Keratinocyte (primary cell): ENCODE measurements at regions not wholly inside any gene's neighbourhood (a gene's known extent, or its start where the extent isn't known, plus 50 kb on each side); places are given as distances from the start of the nearest gene placed in this dataset.

Experiments used
- DNase-seq: peaks from one replicate; pipeline ENCODE4 v3.0.0-alpha.2; 2011; ENCODE audit warnings: low read depth, missing footprints, low spot score
- FAIRE-seq: peaks from 2 replicates; lab custom pipeline; 2011; peaks lifted over from hg19 to GRCh38; lab: Jason Lieb, UNC
- H2AFZ ChIP-seq: 2 replicates; pipeline ENCODE4 v1.6.0; 2012; ENCODE audit warnings: low read length, control low read depth, inconsistent platforms; ENCODE audit not compliant: control insufficient read depth
- H3K27ac ChIP-seq: 2 replicates; pipeline ENCODE4 v1.5.1; 2011; ENCODE audit warnings: low read length; ENCODE audit not compliant: control insufficient read depth, insufficient read depth
- H3K27me3 ChIP-seq: 3 replicates; pipeline ENCODE4 v1.6.0; 2011; ENCODE audit warnings: low read length; ENCODE audit not compliant: control insufficient read depth, insufficient read depth; ENCODE audit errors: extremely low read depth
- H3K36me3 ChIP-seq, 2 experiments: 2 replicates in 1 of 2; 3 replicates in 1 of 2; pipeline ENCODE4 v1.5.1; 2011; ENCODE audit warnings: low read length in 2 of 2, mild to moderate bottlenecking in 1 of 2; ENCODE audit not compliant: control insufficient read depth in 2 of 2, insufficient read depth in 2 of 2; ENCODE audit errors: extremely low read depth in 1 of 2
- H3K4me1 ChIP-seq: 3 replicates; pipeline ENCODE4 v1.5.1; 2011; ENCODE audit warnings: low read length; ENCODE audit not compliant: control insufficient read depth, insufficient read depth; ENCODE audit errors: extremely low read depth
- H3K4me2 ChIP-seq: 3 replicates; pipeline ENCODE4 v1.6.0; 2011; ENCODE audit warnings: low read depth, low read length; ENCODE audit not compliant: control insufficient read depth, insufficient read depth; ENCODE audit errors: extremely low read depth
- H3K4me3 ChIP-seq, 3 experiments: fragments of 200-600 bp in 1 of 3; sonication (generic) in 1 of 3; 2 replicates in 2 of 3; 3 replicates in 1 of 3; pipeline ENCODE4 v1.5.1; 2011 to 2016; ENCODE audit warnings: low read length in 3 of 3, mild to moderate bottlenecking in 3 of 3, control low read depth in 2 of 3, inconsistent platforms in 1 of 3, low read depth in 1 of 3, mixed read lengths in 1 of 3, mixed run types in 1 of 3, moderate library complexity in 1 of 3; ENCODE audit not compliant: control insufficient read depth in 2 of 3, insufficient read depth in 2 of 3; ENCODE audit errors: extremely low read depth in 1 of 3
- H3K79me2 ChIP-seq: 2 replicates; pipeline ENCODE4 v1.6.0; 2012; ENCODE audit warnings: low read length; ENCODE audit not compliant: control insufficient read depth, insufficient read depth
- H3K9ac ChIP-seq: 3 replicates; pipeline ENCODE4 v1.6.0; 2011; ENCODE audit warnings: low read length; ENCODE audit not compliant: control insufficient read depth, insufficient read depth; ENCODE audit errors: extremely low read depth
- H3K9me1 ChIP-seq: 3 replicates; pipeline ENCODE4 v1.6.0; 2011; ENCODE audit warnings: low read length; ENCODE audit not compliant: control insufficient read depth, insufficient read depth; ENCODE audit errors: extremely low read depth
- H3K9me3 ChIP-seq: 2 replicates; pipeline ENCODE4 v1.5.1; 2012; ENCODE audit warnings: low read depth, low read length; ENCODE audit not compliant: control insufficient read depth
- H4K20me1 ChIP-seq: 3 replicates; pipeline ENCODE4 v1.6.0; 2011; ENCODE audit warnings: low read length; ENCODE audit not compliant: control insufficient read depth, insufficient read depth; ENCODE audit errors: extremely low read depth
- EZH2 ChIP-seq: IDR thresholded peaks from one replicate; pipeline ENCODE4 v1.6.1; 2012; ENCODE audit warnings: inconsistent platforms, mild to moderate bottlenecking, low read length, moderate library complexity
- dilution Hi-C: fragments of 300-500 bp; cut with MboI; formaldehyde crosslinking; loops from one replicate; pipeline ENCODE4 v1.7.0; 2020; ENCODE audit warnings: low sequenced_read_pairs; ENCODE audit not compliant: extremely low pct_ligation_motif_present
- TF ChIP-seq, protein P1 (sequence below), 3 experiments: IDR thresholded peaks in 1 of 3; conservative IDR thresholded peaks in 1 of 3; optimal IDR thresholded peaks in 1 of 3; 2 replicates in 2 of 3; 3 replicates in 1 of 3; pipeline versions ENCODE3 to v1.5.1; 2011; ENCODE audit warnings: low read length in 3 of 3, mild to moderate bottlenecking in 3 of 3, moderate library complexity in 2 of 3, control low read depth in 1 of 3, inconsistent platforms in 1 of 3; ENCODE audit not compliant: insufficient read depth in 2 of 3; ENCODE audit errors: extremely low read depth in 1 of 3

DNA sequence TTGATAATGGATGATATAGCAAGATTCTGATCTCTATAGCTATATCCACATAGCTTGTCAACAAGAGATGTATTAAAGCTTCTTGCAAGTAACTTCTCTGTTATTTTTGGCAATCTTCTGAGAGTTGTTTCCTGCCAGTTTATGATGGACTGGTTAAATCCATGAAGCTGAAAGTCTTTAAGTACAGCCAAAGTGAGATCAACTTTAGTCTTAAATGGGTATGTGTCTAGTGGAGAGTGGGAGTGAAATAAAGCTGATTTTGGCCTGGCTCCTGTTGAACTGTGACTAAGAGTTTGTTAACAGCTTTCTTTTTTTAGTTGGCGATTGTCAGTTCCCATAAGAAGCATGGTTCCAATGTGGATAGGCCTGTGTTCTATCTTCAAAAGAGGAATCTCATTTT lies 350.9 kb upstream of the PCSK5 start:
- H3K4me1 ChIP-seq, result no peaks in the 10 kb centered on the region
- TF ChIP-seq, protein P1, sequence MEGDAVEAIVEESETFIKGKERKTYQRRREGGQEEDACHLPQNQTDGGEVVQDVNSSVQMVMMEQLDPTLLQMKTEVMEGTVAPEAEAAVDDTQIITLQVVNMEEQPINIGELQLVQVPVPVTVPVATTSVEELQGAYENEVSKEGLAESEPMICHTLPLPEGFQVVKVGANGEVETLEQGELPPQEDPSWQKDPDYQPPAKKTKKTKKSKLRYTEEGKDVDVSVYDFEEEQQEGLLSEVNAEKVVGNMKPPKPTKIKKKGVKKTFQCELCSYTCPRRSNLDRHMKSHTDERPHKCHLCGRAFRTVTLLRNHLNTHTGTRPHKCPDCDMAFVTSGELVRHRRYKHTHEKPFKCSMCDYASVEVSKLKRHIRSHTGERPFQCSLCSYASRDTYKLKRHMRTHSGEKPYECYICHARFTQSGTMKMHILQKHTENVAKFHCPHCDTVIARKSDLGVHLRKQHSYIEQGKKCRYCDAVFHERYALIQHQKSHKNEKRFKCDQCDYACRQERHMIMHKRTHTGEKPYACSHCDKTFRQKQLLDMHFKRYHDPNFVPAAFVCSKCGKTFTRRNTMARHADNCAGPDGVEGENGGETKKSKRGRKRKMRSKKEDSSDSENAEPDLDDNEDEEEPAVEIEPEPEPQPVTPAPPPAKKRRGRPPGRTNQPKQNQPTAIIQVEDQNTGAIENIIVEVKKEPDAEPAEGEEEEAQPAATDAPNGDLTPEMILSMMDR (optimal IDR thresholded peaks at IDR 0.05 in 1 of 3, IDR thresholded peaks at IDR 0.05 in 1 of 3, conservative IDR thresholded peaks at IDR 0.05 in 1 of 3; ENCODE audit: extremely low read depth in 1 of 3, insufficient read depth in 2 of 3, low read length in 3 of 3), result no peak
- no peak for TF ChIP-seq EZH2
- no peak overlapping the region for H3K27ac ChIP-seq
- DNase-seq, result no peak
- H2AFZ ChIP-seq, result no peak overlapping the region
- no peaks in the 10 kb centered on the region for H3K9me1 ChIP-seq
- no peaks in the 10 kb centered on the region for H4K20me1 ChIP-seq
- no peaks in the 10 kb centered on the region for H3K79me2 ChIP-seq
- FAIRE-seq, result no peak
- H3K36me3 ChIP-seq, result no peaks in the 10 kb centered on the region
- H3K4me3 ChIP-seq, result no peak overlapping the region
- H3K9me3 ChIP-seq, result no peaks in the 10 kb centered on the region
- H3K27me3 ChIP-seq, result no peaks in the 10 kb centered on the region
- no peak overlapping the region for H3K9ac ChIP-seq
- dilution Hi-C loops, result no loop called here
- H3K4me2 ChIP-seq, result no peak overlapping the region

DNA sequence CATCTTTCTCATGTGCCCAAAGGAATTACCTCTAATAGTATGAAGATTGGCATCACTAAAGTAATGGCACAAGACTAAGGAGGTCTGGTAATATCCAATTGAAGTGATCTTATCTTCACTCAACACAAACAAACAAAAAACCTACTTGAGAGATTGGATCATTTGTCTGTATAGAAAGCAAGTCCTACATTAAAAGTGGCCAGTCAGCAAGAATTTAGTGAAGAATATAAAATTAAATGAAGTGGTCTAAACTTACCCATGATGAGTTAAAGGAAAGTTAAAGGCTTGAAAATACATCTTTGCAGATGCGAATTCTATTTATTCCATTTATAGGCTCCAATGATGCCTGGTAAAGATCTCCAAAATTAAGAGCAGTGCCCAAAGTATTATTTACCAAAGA lies 350.3 kb upstream of the PCSK5 start:
- Histone ChIP-seq H3K4me3 (no peak overlapping the region), H3K4me2 (no peak overlapping the region), H3K79me2 (no peaks in the 10 kb centered on the region), H3K27ac (no peak overlapping the region), H3K9ac (no peak overlapping the region), H4K20me1 (no peaks in the 10 kb centered on the region), H2AFZ (no peak overlapping the region), H3K27me3 (no peaks in the 10 kb centered on the region), H3K36me3 (no peaks in the 10 kb centered on the region), H3K4me1 (no peaks in the 10 kb centered on the region), H3K9me3 (no peaks in the 10 kb centered on the region), H3K9me1 (no peaks in the 10 kb centered on the region)
- TF ChIP-seq, protein P1 (optimal IDR thresholded peaks at IDR 0.05 in 1 of 3, IDR thresholded peaks at IDR 0.05 in 1 of 3, conservative IDR thresholded peaks at IDR 0.05 in 1 of 3; ENCODE audit: extremely low read depth in 1 of 3, insufficient read depth in 2 of 3, low read length in 3 of 3), result no peak
- no peak for TF ChIP-seq EZH2
- no peak for FAIRE-seq
- dilution Hi-C loops, result no loop called here
- no peak for DNase-seq
